B cell (primary cell): ENCODE measurements at regions not wholly inside any gene's neighbourhood (a gene's known extent, or its start where the extent isn't known, plus 50 kb on each side); places are given as distances from the start of the nearest gene placed in this dataset.

Source experiments
- CTCF ChIP-seq: fragments of 200-600 bp; IDR thresholded peaks from one replicate; pipeline ENCODE4 v1.8.0; 2022; ENCODE audit warnings: antibody characterized with exemption, mild to moderate bottlenecking
- EZH2 ChIP-seq: IDR thresholded peaks from 2 replicates; pipeline ENCODE4 v1.6.1; 2012; ENCODE audit warnings: borderline replicate concordance, low read depth, mild to moderate bottlenecking, moderate library complexity, low read length; ENCODE audit not compliant: insufficient read depth, poor library complexity, severe bottlenecking

GRCh38 chr2:42938671-42939370 is 146.4 kb upstream of the HAAO start:
- TF ChIP-seq CTCF (no peak), EZH2 (no peak)
